GM23248 (cell line): ENCODE measurements at regions not wholly inside any gene's neighbourhood (a gene's known extent, or its start where the extent isn't known, plus 50 kb on each side); places are given as distances from the start of the nearest gene placed in this dataset.

Experiments
- EZH2 ChIP-seq: fragments of 200-600 bp; sonication (generic); IDR thresholded peaks from 2 replicates; pipeline ENCODE4 v1.6.1; 2018; ENCODE audit warnings: antibody characterized with exemption, mild to moderate bottlenecking; ENCODE audit not compliant: insufficient read depth, poor library complexity, severe bottlenecking
- EZH2phosphoT487 ChIP-seq: fragments of 200-600 bp; sonication (generic); IDR thresholded peaks from 2 replicates; pipeline ENCODE4 v1.6.1; 2018; ENCODE audit warnings: antibody characterized with exemption, moderate library complexity, mild to moderate bottlenecking, low read depth; ENCODE audit not compliant: insufficient read depth

DNA sequence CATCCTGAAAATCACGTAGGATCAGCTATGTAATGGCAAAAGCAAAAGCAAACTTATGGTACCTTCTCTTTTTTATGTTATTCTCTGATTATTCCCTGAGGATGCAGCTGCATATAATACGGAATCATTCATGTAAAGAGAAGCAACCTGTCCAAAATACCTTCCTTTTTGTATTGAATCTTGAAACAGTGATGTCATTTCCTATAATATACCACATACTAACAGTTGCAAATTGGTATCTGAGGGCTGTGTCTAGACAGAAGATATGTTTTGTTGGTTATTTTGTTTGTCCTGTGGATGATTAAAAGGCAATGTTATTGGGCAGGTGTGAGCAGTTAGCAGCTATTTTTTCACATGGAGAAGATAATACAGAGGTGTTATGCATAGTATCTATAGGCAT lies 161.4 kb upstream of the AHI1 start:
- TF ChIP-seq EZH2phosphoT487 (no peak), EZH2 (no peak)
